GM19238 (cell line): ENCODE measurements at regions not wholly inside any gene's neighbourhood (a gene's known extent, or its start where the extent isn't known, plus 50 kb on each side); places are given as distances from the start of the nearest gene placed in this dataset.

ENCODE experiments used
- DNase-seq: peaks from one replicate; pipeline ENCODE4 v3.0.0; 2011; ENCODE audit warnings: low spot score; ENCODE audit not compliant: insufficient read length

GRCh38 chr10:3948843-3949242 is 163.8 kb upstream of the KLF6 start:
- DNase-seq, result no peak

- no peak for DNase-seq
Observed at GRCh38 chr10:3946234-3947229, 161.5 kb upstream of the KLF6 start.

GRCh38 chr10:3945026-3945425 is 160.0 kb upstream of the KLF6 start:
- DNase-seq, result no peak

- no peak for DNase-seq
Observed at GRCh38 chr10:3944591-3944990, 159.6 kb upstream of the KLF6 start.

- DNase-seq, result no peak
Observed at GRCh38 chr10:3943695-3944257, 158.8 kb upstream of the KLF6 start.

GRCh38 chr10:3942937-3943489 is 158.0 kb upstream of the KLF6 start:
- DNase-seq, result no peak

- DNase-seq, result no peak
Observed at GRCh38 chr10:3941676-3942075, 156.7 kb upstream of the KLF6 start.

GRCh38 chr10:3936422-3937040 is 151.5 kb upstream of the KLF6 start:
- DNase-seq, result no peak

- DNase-seq, result no peak
Observed at GRCh38 chr10:3935933-3936359, 150.9 kb upstream of the KLF6 start.

GRCh38 chr10:3935141-3935540 is 150.1 kb upstream of the KLF6 start:
- DNase-seq, result peak; percentile 90

- DNase-seq, result no peak
Observed at GRCh38 chr10:3933733-3934132, 148.7 kb upstream of the KLF6 start.

- no peak for DNase-seq
Observed at GRCh38 chr10:3932597-3933375, 147.8 kb upstream of the KLF6 start.

- no peak for DNase-seq
Observed at GRCh38 chr10:3931901-3932300, 146.9 kb upstream of the KLF6 start.

GRCh38 chr10:3931224-3931623 is 146.2 kb upstream of the KLF6 start:
- DNase-seq, result no peak

- no peak for DNase-seq
Observed at GRCh38 chr10:3928569-3928968, 143.6 kb upstream of the KLF6 start.

- DNase-seq, result no peak
Observed at GRCh38 chr10:3928078-3928477, 143.1 kb upstream of the KLF6 start.

- DNase-seq, result no peak
Observed at GRCh38 chr10:3926675-3927525, 141.9 kb upstream of the KLF6 start.

GRCh38 chr10:3926258-3926657 is 141.2 kb upstream of the KLF6 start:
- DNase-seq, result no peak

GRCh38 chr10:3925184-3925583 is 140.2 kb upstream of the KLF6 start:
- no peak for DNase-seq

- no peak for DNase-seq
Observed at GRCh38 chr10:3924344-3924743, 139.3 kb upstream of the KLF6 start.
